GM12873 (cell line): ENCODE measurements at regions not wholly inside any gene's neighbourhood (a gene's known extent, or its start where the extent isn't known, plus 50 kb on each side); places are given as distances from the start of the nearest gene placed in this dataset.

Source experiments
- CTCF ChIP-seq: IDR thresholded peaks from 2 replicates; pipeline ENCODE4 v1.5.1; 2012; ENCODE audit warnings: low read depth, mild to moderate bottlenecking, moderate library complexity, low read length, control low read depth; ENCODE audit not compliant: insufficient read depth; ENCODE audit errors: missing control alignments

- no peak for TF ChIP-seq CTCF
These were observed 94.6 kb downstream of the RTP5 start for GRCh38 chr2:241964133-241964532.

DNA sequence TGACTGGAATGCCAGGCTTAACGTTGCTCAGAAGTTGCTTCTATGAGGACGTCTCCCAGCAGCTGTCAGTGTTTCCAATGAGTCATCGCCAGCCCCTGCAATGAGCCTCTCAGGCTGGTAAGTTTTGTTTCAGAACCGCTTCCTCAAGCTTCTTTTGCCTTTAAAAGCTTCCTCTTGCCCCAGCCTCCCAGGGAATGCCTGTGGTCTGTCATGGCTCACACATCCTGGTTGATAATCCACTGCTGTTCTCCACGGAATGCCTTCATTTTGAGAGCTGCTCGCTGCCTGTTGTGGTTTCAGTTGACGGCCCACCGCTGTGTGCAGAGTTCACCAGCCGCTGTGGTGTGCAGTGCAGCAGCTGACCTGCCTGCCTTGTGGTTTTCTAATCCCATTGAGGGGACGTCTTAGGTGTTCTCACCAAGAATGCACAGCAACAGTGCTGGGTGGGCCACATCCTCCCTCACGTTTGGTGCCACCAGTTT lies 96.4 kb downstream of the RTP5 start:
- no peak for TF ChIP-seq CTCF

DNA sequence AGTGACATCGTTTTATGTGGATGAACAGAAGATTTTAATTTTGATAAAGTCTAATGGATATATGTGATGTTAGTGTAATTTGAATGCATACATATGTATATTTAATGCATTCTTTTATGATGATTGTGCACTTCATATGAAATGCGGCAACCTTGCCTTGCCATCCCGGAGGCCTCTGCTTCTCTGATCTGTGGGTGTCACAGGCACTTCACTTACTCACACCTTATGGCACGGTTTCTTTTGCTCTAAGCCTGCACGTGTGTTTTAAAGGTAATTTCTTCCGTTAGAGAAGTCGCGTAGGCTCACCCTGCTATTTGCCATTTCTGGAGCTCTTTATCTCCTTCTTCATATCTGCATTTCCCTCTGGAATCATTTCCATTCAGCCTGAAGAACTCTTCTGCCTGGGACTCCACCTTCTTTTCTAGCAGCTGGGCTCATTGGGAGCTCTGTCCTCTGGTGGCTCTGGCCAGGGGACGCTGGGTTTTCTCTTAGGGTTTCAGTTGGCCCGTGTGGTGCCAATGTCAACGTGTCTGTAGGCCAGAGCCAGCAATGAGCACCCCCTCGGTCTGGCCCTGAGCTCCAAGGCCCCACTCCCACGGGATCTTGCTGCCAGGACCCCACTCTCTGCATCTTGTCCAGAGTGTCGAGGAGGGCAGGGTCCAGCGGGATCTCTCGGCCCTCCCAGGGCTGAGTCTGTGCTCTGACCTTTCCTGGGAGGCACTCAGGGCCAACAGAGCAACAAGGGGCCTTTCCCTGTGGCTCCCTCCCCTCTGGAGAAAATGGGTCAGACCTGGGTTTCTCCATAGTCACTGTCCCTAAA lies 97.3 kb downstream of the RTP5 start:
- no peak for TF ChIP-seq CTCF

- TF ChIP-seq CTCF = no peak
These were observed 98.1 kb downstream of the RTP5 start for GRCh38 chr2:241967467-241968144.

- TF ChIP-seq CTCF = no peak
These were observed 98.9 kb downstream of the RTP5 start for GRCh38 chr2:241968417-241968816.

DNA sequence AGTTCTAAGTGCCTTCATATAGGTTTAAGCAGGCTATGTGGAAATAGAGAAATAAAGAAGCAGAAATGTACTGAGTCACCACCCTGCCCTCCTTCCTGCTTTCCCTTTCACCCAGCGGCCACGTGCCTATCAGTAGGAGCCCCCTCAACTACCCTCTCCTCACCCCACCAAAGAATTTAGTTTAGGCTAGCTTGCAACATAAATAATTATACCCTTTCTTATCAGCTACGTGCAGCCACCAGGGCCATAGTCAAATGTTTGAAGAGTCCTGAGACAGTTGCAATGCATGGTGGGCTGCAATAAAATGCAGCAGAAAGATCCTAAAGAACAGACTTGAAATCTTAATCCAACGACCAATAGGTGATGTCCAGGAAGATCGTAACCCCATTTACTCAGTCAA lies 101.2 kb downstream of the RTP5 start:
- no peak for TF ChIP-seq CTCF

DNA sequence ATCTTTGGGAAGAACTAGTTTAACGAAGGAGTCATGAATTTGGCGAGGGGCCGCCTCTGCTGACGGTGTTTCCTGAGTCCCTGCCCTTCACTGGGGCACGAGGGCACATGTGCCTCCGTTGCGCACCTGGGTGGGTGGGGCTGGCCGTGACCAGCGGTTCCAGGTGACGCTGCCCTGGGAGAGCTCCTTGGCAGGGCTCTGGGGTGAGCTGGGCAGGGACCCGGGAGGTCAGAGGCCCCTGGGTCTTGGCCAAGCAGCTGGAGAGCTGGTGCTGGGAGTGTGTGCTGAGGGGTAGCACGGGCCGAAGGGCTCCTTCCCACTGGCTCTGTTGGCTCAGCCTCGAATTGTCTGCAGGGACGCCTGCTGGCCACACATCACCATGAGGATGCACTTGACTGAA lies 104.6 kb downstream of the RTP5 start:
- no peak for TF ChIP-seq CTCF
